Stimulated activated CD4-positive, alpha-beta T cell treated with anti-CD3 and anti-CD28 coated beads, TNF-alpha, amount 100 ng/mL, for 1 hour (primary cell): ENCODE measurements at regions not wholly inside any gene's neighbourhood (a gene's known extent, or its start where the extent isn't known, plus 50 kb on each side); places are given as distances from the start of the nearest gene placed in this dataset.

Experiments
- DNase-seq, 3 donors: peaks; one replicate each; pipeline ENCODE4 v3.0.0-alpha.2; 2020; ENCODE audit warnings: low read depth in 3 of 3, low spot score in 1 of 3

DNA sequence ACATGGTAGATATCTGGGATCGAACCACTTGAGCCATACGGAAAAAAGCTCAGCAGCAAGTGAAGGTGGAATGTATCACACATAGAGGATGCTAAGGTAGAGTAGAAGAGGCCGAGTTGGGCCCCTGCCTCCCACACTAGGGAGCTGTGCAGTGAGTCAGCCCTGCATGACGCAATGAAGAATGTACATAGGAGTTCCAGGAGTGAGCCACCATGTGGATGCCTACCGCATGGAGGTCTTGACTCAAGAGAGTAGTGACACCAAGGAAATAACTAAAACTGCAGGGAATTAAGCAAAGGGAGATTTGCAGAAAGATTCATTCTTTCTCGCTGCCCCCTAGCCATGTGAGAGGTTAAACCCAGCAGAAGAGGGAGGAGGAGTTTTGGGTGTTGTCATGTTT, 389.6 kb upstream of the IGFBP7 start:
- no peak for DNase-seq

DNA sequence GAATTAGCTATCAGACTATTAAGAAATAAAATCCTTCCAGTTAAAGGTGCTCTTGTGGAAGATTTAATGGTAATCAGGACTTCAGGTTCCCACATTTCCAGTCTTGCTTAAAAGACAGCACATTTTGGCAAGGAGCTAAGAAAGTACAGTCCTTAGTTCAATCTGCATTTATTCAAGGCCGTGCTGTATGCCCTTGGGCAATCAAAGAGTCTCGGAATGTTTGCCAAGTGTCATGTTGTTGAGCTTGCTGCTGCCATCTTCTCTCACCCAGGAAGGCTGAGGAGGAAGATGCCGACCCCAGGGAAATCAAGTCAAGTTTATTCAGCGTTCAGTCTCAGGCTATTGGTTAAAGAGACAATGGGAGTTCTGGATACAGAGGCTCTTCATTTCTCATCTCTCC, 388.1 kb upstream of the IGFBP7 start:
- DNase-seq, result no peak

- DNase-seq, result no peak
Observed at GRCh38 chr4:57496697-57497471, 386.7 kb upstream of the IGFBP7 start.

GRCh38 chr4:57494821-57495220, 384.6 kb upstream of the IGFBP7 start:
- DNase-seq, result no peak

DNA sequence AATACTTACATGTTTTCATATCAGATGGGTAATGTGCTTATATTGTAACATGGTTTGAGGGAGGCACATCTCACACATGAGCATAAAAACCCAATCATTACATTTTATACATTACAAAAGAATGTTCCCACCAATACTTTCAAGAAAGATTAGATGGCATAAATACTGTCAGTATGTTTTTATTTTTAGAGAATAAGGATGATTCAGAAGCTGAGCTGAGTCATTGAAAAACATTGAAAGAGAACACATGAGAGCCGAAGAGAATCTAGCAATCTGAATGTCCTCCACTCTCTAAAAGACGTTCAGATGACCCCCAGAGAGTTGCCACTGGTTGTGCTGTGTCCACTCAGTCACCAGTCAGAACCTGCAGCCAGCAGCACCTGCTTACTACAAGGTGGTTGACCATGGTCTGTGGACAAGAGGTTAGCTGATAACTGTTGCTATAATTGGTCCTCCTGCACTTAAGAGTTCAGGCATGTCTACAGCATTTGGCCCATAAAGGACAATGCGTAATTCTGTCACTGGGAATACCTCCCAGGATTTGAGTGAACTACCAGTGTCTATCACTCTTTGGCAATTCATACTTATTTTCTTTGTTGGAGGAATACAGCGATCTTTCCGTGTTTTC, 382.2 kb upstream of the IGFBP7 start:
- DNase-seq, result no peak

DNA sequence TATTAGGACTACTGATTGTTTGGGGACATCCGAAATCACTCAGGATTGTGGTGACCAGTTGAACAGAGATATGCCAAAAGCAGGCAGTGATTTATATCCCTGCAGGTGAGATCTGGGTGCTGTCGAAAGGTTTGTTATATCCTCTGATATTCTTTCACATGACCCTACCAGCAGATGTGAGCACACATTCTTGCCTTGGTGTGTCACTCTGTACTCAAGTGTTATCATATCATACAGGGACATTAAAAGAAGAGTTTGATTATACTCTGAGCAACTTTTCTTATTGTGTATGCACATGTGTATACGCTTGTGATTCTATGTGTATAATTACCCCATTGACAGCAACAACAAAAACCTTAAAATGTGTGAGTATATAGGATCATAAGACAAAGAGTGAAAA, 381.2 kb upstream of the IGFBP7 start:
- no peak for DNase-seq

DNA sequence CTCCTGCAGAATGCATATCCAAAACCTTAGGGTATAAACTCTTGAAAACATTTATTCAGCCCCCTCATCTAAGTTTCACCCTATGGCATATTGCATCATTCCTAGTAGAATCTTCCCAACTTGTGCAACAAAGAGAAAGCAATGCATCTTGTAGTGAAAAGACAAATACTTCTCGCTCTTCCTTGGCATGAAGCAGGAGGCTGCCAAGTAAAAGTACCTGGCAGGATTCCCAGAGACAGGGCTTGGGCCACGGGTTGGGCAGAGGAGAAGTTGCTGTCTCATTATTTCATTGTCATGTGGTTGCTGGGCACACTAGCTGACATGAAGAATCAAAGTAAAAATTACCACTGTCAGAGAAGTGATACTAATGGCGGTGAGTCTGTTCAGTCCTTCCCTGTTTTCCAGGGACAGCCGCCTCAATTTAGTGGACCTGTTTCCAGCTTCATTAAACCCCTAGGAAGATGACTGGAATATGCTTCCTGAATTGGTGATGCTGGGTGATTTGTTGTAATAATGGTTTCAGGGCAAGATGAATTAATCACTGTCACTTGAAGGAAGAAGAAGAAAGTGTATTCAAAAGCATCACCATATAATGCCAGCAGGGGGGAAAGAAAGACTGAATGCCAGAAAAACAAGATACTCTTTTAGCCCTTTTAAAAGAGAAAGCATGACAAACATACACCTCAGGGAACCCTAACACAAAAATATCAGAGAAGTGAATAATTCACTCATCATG, 380.5 kb upstream of the IGFBP7 start:
- no peak for DNase-seq

DNA sequence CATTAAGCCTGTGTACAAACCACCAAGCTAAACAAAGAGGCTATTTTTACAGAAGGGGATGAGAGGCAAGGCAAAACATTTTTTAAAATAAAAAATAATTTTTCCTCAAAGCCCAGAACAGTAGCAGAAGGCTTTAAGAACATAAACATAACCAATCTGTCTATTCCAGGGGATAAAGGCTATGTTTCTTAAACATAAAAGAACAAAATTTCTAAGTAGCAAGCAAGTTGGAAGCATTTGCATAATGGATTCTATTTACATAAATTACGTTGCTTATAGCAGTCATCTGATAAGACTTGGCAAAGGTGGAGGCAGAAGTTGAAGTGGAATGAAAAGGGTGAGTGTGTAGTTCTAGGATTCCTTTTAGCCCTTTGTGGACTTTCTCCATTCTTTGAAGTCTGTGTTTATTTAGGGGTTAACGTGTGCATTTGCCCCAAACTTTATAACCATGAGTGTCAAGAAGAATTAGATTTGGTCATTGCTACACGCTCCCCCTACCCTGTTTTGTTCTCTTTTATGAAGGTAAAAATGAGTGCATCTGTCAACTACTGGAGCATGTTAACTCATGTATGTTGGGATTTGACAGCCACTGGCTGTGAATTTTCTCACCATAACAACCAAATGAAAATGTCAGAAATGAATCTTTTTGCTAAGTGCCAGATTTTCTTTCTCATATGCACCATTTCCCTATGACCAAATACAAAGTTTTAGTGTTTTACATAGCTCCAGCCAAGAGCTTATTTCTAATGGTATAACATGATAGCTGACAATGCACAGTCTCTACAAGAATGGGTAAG, 378.4 kb upstream of the IGFBP7 start:
- DNase-seq, result no peak

DNA sequence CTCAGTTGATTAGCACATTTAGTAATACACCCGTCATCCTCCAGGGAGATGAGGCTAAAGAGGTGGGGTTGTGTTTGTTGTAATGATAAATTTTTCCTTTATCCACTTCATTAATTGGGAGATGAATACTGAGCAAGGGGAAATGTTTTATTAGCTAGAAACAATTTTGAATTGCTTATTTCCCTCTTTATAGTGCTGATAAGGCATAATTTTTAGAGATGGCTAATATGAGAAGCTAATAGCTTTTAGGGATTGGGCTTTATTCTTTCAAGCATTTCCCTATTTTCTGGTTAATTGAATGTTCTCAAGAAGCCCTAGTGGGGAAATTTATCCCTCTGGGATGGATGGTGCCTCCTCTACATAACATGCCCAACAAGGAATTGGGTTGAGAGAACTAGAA, 365.2 kb upstream of the IGFBP7 start:
- DNase-seq, result no peak

GRCh38 chr4:57465321-57466056, 355.3 kb upstream of the IGFBP7 start:
- DNase-seq, result no peak

GRCh38 chr4:57462843-57463242, 352.7 kb upstream of the IGFBP7 start:
- no peak for DNase-seq

GRCh38 chr4:57460967-57461366, 350.8 kb upstream of the IGFBP7 start:
- no peak for DNase-seq

GRCh38 chr4:57448901-57449300, 338.7 kb upstream of the IGFBP7 start:
- DNase-seq, result no peak

- no peak for DNase-seq
Observed at GRCh38 chr4:57448452-57448851, 338.3 kb upstream of the IGFBP7 start.

DNA sequence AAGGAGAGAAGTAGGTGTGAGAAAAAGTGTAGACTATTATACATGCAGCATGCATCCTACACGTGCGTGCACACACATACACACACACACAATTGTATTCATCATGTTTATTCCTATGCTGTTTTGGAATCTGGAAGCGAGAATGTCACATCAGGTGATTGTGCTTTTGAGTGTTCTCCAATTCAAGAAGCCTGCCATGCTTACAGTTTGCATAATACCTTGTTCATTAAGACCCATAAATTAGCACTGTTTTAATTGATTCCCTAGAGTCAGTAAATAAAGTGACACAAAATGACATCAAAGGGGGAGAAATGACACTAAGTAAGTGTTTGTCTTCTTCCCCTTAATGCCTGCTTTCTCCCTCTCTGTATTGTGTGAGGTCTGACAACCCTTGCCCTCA, 336.1 kb upstream of the IGFBP7 start:
- DNase-seq, result no peak

GRCh38 chr4:57445686-57446085, 335.5 kb upstream of the IGFBP7 start:
- DNase-seq, result no peak

- DNase-seq, result no peak
Observed at GRCh38 chr4:57444671-57445070, 334.5 kb upstream of the IGFBP7 start.

DNA sequence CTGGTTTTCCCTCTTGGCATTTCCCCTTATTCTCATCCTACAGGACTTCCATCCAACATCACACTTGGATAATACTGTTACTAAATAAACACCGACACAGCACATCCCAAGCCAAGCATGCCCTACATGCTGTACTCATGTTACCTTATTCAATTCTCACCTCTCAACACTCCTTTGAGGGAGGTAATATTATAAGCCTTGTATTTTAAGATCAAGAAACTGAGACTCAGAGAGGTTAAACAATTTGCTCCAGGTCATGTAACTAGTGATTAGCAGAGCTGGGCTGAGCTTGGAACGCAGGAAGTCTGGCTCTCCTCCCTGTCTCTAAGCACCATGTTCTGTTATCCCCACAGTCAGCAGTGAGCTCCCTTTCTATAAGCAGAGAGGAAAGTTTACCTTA, 333.6 kb upstream of the IGFBP7 start:
- no peak for DNase-seq

DNA sequence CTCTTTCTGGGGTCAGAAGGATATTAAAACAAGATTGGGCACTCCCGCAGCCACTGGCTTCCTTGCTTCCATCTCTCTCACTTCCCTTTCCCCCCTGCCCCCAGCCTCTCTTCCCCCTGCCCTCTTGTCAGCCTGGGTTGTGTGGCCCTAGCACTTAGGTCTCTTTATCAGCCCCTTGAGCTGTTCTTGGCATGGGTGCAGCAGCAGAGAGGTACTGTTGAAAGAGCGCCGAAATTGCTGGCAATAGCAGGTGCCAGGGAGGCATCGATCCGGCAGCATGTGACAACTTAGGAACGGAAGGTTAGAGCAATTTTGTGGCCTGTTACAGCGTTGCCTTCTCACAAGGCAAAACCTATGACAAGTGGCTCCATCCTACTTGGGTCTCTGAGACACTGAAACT, 333.1 kb upstream of the IGFBP7 start:
- no peak for DNase-seq

DNA sequence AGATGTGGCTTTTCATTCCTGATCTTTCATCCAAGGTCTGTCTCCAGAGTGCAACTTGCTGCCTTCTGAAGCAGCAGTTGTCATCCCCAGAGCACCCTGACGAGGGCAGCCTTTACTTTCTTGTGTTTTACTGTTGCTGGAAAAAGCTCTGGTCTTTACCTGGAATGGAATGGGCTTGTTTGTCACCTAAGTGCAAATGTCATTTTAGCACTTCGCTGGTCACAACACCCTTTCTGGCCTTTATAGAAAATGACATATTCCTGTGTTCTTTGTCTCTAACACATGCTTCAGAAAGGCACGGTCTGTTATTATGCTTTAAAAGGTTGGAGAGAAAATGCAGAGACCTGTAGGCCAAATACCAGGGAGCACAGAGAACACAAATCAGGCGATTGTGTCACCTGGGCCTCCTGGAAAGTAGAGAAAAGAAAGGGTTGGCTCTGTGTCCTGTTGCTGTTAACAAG, 332.7 kb upstream of the IGFBP7 start:
- no peak for DNase-seq

DNA sequence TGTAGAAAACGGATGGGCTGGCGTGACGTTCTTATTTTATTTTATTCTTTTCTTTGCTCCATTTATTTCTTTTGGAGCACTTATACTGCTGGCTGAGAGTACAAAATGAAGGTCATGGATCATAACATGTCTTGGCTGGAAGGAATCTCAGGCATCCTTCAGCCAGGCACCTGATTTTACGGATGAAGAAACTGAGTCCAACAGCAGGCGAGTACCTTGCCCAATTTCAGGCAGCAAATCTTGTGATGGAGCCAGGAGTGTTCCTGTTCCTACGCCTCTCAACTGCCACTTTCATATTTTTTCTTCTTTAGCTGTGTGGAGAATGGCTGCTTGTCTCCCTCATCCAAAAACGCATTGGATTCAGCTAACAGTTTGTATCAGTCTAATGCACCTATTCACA, 332.1 kb upstream of the IGFBP7 start:
- DNase-seq, result no peak
